Peyer's patch (tissue), 4 donors: ENCODE measurements at regions not wholly inside any gene's neighbourhood (a gene's known extent, or its start where the extent isn't known, plus 50 kb on each side); places are given as distances from the start of the nearest gene placed in this dataset.
"Not testable (repeated sequence)": the region's sequence is repeated elsewhere in the genome, so short reads cannot be mapped to it uniquely, and the experiment has no call there.

ENCODE experiments used
- DNase-seq, 3 donors: peaks; one replicate each; pipeline ENCODE4 v3.0.0-alpha.2; 2017 to 2019
- H3K27ac ChIP-seq, 4 donors: fragments of 200-600 bp; sonication (generic); one replicate each; pipeline ENCODE4 v1.5.1; 2016 to 2019
- H3K27me3 ChIP-seq, 2 donors: fragments of 200-600 bp; sonication (generic); one replicate each; pipeline ENCODE4 v1.5.1; 2019
- H3K36me3 ChIP-seq, 3 donors: fragments of 200-600 bp; sonication (generic); one replicate each; pipeline ENCODE4 v1.5.1; 2016 to 2019
- H3K4me1 ChIP-seq, 4 donors: fragments of 200-600 bp; sonication (generic); one replicate each; pipeline ENCODE4 v1.5.1; 2016 to 2019
- H3K4me3 ChIP-seq, 4 donors: fragments of 200-600 bp; sonication (generic); 1 replicate in 3 of 4; 2 replicates in 1 of 4; pipeline ENCODE4 v1.5.1; 2016 to 2019; ENCODE audit warnings: mild to moderate bottlenecking in 1 of 4
- H3K9me3 ChIP-seq, 4 donors: fragments of 200-600 bp; sonication (generic); one replicate each; pipeline ENCODE4 v1.5.1; 2016 to 2019; ENCODE audit warnings: mild to moderate bottlenecking in 1 of 4
- CTCF ChIP-seq, 6 experiments: fragments of 450-650 bp in 4 of 6; fragments of 200-600 bp in 2 of 6; sonication (generic) in 1 of 6; IDR thresholded peaks; one replicate each; pipeline ENCODE4 v1.5.1; 2017 to 2019; ENCODE audit warnings: antibody characterized with exemption in 6 of 6, mild to moderate bottlenecking in 3 of 6, moderate library complexity in 1 of 6
- POLR2A ChIP-seq, 2 donors: fragments of 450-650 bp; IDR thresholded peaks; one replicate each; pipeline ENCODE4 v1.5.1; 2017; ENCODE audit warnings: antibody characterized with exemption in 2 of 2, mild to moderate bottlenecking in 2 of 2, moderate library complexity in 2 of 2

DNA sequence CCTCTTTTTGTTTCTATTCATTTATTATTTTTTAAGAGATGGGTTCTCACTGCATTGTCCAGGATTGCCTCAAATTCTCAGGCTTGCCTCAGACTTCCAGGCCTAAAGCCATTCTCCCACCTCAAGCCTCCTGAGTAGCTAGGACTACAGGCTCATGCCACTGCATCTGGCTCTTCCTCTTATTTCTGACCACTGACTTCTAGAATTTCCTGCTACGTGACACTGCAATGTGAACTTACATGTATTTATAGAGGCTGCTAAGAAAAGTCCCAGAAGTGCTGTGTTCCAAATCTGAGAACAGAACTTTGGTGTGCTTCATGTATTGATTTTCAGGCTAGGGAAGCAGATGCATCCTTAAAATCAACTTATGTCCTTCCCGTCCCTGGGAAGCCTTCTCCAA, 407.4 kb downstream of the RSL24D1 start:
- no peaks in the 10 kb centered on the region for H3K4me1 ChIP-seq
- no peak overlapping the region for H3K27ac ChIP-seq
- H3K9me3 ChIP-seq: no peaks in the 10 kb centered on the region
- TF ChIP-seq CTCF (IDR thresholded peaks at IDR 0.05): no peak
- TF ChIP-seq POLR2A (IDR thresholded peaks at IDR 0.05): no peak
- H3K4me3 ChIP-seq: no peak overlapping the region
- no peak for DNase-seq
- no peaks in the 10 kb centered on the region for H3K36me3 ChIP-seq
- no peaks in the 10 kb centered on the region for H3K27me3 ChIP-seq

GRCh38 chr15:54781220-54781619, 415.5 kb downstream of the RSL24D1 start:
- not testable (repeated sequence) for DNase-seq, H3K4me3 ChIP-seq, H3K9me3 ChIP-seq, H3K4me1 ChIP-seq, H3K27ac ChIP-seq, H3K27me3 ChIP-seq, H3K36me3 ChIP-seq

DNA sequence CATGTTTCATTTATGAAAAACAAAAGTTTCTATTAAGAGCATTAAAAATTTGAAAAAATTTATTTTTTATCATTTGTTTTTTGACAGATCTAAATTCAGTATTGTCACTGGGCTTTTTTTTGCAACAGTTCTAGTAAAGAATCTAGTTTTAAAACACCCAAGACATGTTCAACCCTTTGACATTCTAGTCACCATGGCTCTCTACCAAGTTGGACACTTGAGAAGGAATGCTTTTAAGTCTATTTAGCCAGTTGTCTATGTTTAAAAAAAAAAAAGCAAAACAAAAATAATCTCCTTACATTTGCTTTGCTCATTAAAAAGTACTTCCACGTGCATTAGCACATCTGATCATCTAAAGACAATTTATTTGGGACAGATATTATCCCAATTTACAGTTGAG, 417.5 kb downstream of the RSL24D1 start:
- no peak overlapping the region for H3K4me3 ChIP-seq
- TF ChIP-seq POLR2A (IDR thresholded peaks at IDR 0.05) (no peak), CTCF (IDR thresholded peaks at IDR 0.05) (no peak)
- DNase-seq: no peak
- H3K27ac ChIP-seq: no peak overlapping the region
- H3K9me3 ChIP-seq: no peaks in the 10 kb centered on the region
- H3K36me3 ChIP-seq: no peaks in the 10 kb centered on the region
- no peaks in the 10 kb centered on the region for H3K27me3 ChIP-seq
- H3K4me1 ChIP-seq: no peaks in the 10 kb centered on the region

DNA sequence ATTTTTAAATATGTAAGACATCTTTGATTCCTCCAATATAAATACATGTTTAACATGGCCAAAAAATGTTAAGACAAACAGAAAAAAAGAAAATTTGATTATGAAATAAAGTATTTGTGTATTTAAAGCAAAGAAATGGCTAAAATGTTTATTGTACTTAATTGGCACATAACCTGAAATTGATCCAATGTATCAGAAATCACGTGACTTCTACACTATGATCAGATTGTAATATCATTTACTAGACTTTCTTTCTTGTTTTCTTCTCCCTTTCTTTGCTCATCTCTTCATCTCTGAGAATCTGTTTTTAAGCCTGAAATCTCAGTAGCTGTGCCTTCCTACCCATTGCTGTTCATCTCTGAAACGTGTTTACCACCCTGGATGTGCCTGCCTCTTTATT, 420.3 kb downstream of the RSL24D1 start:
- Histone ChIP-seq H3K9me3 (peaks cover 0 to 6% (median 0%) of the 10 kb centered on the region in 4 donors), H3K4me1 (no peaks in the 10 kb centered on the region), H3K36me3 (no peaks in the 10 kb centered on the region), H3K4me3 (no peak overlapping the region), H3K27me3 (no peaks in the 10 kb centered on the region), H3K27ac (no peak overlapping the region)
- DNase-seq: no peak
- TF ChIP-seq POLR2A (IDR thresholded peaks at IDR 0.05): no peak
- no peak for TF ChIP-seq CTCF (IDR thresholded peaks at IDR 0.05)

DNA sequence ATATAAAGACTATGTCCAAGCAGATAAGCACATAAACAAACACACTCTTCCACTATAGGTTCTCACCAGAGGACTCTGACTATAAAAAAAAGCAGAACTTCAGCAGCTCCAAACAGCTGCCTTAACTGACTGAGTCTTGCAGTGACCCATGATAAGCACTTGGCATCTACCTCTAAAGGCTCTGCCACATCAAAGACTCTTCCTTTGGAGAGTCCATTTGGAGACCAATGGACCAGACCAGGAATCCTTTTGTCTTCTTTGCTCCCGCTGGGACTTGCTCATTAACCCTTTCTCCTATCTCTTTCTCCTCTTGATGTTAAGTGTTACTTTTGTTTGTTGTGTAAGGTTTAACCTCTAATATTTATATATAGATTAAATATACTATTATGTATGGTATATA, 424.1 kb downstream of the RSL24D1 start:
- Histone ChIP-seq H3K4me1 (no peaks in the 10 kb centered on the region), H3K36me3 (no peaks in the 10 kb centered on the region), H3K27me3 (no peaks in the 10 kb centered on the region), H3K9me3 (peaks cover 0 to 6% (median 0%) of the 10 kb centered on the region in 4 donors), H3K4me3 (no peak overlapping the region), H3K27ac (no peak overlapping the region)
- no peak for TF ChIP-seq CTCF (IDR thresholded peaks at IDR 0.05)
- TF ChIP-seq POLR2A (IDR thresholded peaks at IDR 0.05): no peak
- DNase-seq: no peak

DNA sequence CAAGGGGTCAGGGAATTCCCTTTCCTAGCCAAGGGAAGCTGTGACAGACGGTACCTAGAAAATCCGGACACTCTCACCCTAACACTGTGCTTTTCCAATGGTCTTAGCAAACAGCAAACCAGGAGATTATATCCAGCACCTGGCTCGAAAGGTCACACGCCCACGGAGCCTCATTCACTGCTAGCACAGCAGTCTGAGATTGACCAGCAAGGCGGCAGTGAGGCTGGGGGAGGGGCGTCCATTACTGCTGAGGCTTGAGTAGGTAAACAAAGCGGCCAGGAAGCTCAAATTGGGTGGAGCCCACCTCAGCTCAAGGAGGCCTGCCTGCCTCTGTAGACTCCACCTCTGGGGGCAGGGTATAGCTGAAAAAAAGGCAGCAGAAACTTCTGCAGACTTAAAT, 447.3 kb downstream of the RSL24D1 start:
- not testable (repeated sequence) for DNase-seq, H3K36me3 ChIP-seq, H3K4me3 ChIP-seq, H3K4me1 ChIP-seq, H3K27me3 ChIP-seq, H3K9me3 ChIP-seq, H3K27ac ChIP-seq

DNA sequence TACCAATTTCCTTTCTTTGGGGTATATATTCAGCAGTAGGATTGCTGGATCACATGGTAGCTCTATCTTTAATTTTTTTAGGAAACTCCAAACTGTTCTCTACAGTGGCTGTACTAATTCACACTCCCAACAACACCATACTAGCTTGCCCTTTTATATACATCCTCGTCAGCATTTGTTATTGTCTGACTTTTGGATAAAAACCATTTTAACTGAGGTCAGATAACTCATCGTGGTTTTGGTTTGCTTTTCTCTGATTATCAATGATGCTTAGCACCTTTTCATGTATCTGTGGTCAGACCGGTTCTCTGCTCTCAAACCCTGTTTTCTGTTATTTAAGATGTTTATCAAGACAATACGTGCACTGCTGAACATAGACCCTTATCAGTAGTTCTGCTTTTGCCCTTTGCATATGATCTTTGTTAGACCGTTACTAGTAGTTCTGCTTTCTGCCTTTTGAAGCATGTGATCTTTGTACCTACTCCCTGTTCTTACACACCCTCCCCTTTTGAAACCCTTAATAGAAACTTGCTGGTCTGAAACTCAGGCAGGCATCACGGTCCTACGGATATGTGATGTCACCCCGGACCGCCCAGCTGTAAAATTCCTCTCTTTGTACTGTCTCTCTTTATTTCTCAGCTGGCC, 474.3 kb downstream of the RSL24D1 start:
- Histone ChIP-seq H3K9me3 (no peaks in the 10 kb centered on the region), H3K36me3 (no peaks in the 10 kb centered on the region), H3K4me1 (no peaks in the 10 kb centered on the region), H3K4me3 (no peak overlapping the region), H3K27me3 (no peaks in the 10 kb centered on the region), H3K27ac (no peak overlapping the region)
- TF ChIP-seq POLR2A (IDR thresholded peaks at IDR 0.05) (no peak), CTCF (IDR thresholded peaks at IDR 0.05) (no peak)
- no peak for DNase-seq
